ENCODE measurements at regions not wholly inside any gene's neighbourhood (a gene's known extent, or its start where the extent isn't known, plus 50 kb on each side); places are given as distances from the start of the nearest gene placed in this dataset.

DNA sequence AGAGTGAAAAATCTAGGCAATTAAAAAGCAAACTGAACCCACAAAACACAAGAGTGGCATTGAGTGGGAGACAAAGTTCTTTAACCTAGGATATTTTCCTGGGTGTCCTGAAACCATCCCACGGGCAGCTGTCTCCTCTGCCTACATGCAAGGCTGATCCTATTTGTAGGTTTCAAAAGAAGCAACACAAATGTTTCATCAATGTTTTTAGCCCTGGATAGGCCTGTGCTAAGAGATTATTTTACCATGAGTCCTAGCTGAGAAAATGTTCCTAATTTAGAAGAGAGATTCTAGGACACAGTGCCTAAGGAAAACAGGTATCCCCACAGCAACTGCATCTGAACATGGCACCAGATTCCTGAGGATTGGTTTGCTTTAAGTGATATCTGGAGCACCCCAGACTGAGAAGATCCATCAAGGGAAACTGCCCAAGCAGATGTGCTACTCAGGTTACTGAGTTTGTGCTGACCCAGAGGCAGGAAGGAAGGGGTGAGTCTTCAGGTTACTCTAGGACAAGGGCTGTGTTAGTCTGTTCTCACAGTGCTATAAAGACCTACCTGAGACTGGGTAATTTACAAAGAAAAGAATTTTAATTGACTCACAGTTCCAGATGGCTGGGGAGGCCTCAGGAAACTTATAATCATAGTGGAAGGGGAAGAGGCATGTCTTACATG, 111.6 kb upstream of the UST start:
- TF ChIP-seq, protein P1, sequence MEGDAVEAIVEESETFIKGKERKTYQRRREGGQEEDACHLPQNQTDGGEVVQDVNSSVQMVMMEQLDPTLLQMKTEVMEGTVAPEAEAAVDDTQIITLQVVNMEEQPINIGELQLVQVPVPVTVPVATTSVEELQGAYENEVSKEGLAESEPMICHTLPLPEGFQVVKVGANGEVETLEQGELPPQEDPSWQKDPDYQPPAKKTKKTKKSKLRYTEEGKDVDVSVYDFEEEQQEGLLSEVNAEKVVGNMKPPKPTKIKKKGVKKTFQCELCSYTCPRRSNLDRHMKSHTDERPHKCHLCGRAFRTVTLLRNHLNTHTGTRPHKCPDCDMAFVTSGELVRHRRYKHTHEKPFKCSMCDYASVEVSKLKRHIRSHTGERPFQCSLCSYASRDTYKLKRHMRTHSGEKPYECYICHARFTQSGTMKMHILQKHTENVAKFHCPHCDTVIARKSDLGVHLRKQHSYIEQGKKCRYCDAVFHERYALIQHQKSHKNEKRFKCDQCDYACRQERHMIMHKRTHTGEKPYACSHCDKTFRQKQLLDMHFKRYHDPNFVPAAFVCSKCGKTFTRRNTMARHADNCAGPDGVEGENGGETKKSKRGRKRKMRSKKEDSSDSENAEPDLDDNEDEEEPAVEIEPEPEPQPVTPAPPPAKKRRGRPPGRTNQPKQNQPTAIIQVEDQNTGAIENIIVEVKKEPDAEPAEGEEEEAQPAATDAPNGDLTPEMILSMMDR (IDR thresholded peaks at IDR 0.05) = no peak
- no peak for TF ChIP-seq POLR2A (IDR thresholded peaks at IDR 0.05)

Measured in uterus (tissue), 2 donors.